Panc1 (cell line): ENCODE measurements at regions not wholly inside any gene's neighbourhood (a gene's known extent, or its start where the extent isn't known, plus 50 kb on each side); places are given as distances from the start of the nearest gene placed in this dataset.

Experiments
- ATAC-seq: fragments of 200-7000 bp; cut with Tn5 transposase; 2 replicates; pipeline ENCODE4 v1.9.1; 2020; ENCODE audit warnings: mild to moderate bottlenecking, moderate library complexity
- BruUV-seq: library from RNA; stranded (reverse); fragments of 400-500 nt; replicated peaks from 2 replicates; lab custom pipeline; 2021; lab: Mats Ljungman, UMichigan
- CTCF ChIA-PET: fragments of 300-600 bp; sonication (Branson Sonifier 250); formaldehyde crosslinking; loops from one replicate; lab custom pipeline; 2022; ENCODE audit warnings: antibody characterized with exemption; lab: Charles Lee
- POLR2A ChIA-PET: fragments of 300-600 bp; sonication (Branson Sonifier 250); formaldehyde crosslinking; loops from one replicate; lab custom pipeline; 2022; ENCODE audit warnings: antibody characterized with exemption; lab: Charles Lee
- DNase-seq: peaks from one replicate; pipeline ENCODE4 v3.0.0-alpha.2; 2010; ENCODE audit warnings: low read depth, low spot score
- H3K27ac ChIP-seq: 2 replicates; pipeline ENCODE4 v1.5.1; 2011; ENCODE audit warnings: mild to moderate bottlenecking, low read length, inconsistent platforms
- H3K27me3 ChIP-seq: fragments of 200-500 bp; sonication (Bioruptor generic); 2 replicates; pipeline ENCODE4 v1.6.0; 2014; ENCODE audit warnings: low read length, inconsistent platforms; ENCODE audit not compliant: control insufficient read depth, insufficient read depth
- H3K36me3 ChIP-seq: fragments of 200-500 bp; sonication (Bioruptor generic); 2 replicates; pipeline ENCODE4 v1.5.1; 2014; ENCODE audit warnings: inconsistent platforms, mild to moderate bottlenecking, low read length, moderate library complexity; ENCODE audit not compliant: control insufficient read depth, insufficient read depth
- H3K4me1 ChIP-seq: 2 replicates; pipeline ENCODE4 v1.5.1; 2011; ENCODE audit warnings: inconsistent platforms, mild to moderate bottlenecking, low read length, moderate library complexity; ENCODE audit not compliant: control insufficient read depth, insufficient read depth
- H3K4me3 ChIP-seq, 2 experiments: 2 replicates each; pipeline ENCODE4 v1.5.1; 2011 to 2012; ENCODE audit warnings: low read depth in 2 of 2, low read length in 2 of 2, mild to moderate bottlenecking in 2 of 2, inconsistent platforms in 1 of 2, moderate library complexity in 1 of 2
- H3K9me3 ChIP-seq: fragments of 200-500 bp; sonication (Bioruptor generic); 2 replicates; pipeline ENCODE4 v1.5.1; 2014; ENCODE audit warnings: low read depth, mild to moderate bottlenecking, inconsistent platforms, low read length, moderate library complexity; ENCODE audit not compliant: control insufficient read depth, insufficient read depth
- POLR2AphosphoS5 ChIP-seq: IDR thresholded peaks from 2 replicates; pipeline ENCODE4 v1.6.1; 2012; ENCODE audit warnings: mild to moderate bottlenecking, low read depth, low read length, moderate library complexity
- SIN3A ChIP-seq: IDR thresholded peaks from 2 replicates; pipeline ENCODE4 v1.6.1; 2012; ENCODE audit warnings: low read depth, mild to moderate bottlenecking, low read length, moderate library complexity, borderline replicate concordance; ENCODE audit not compliant: insufficient read depth
- TCF7L2 ChIP-seq: IDR thresholded peaks from 2 replicates; pipeline ENCODE4 v1.6.1; 2011; ENCODE audit warnings: mild to moderate bottlenecking, low read depth, low read length, inconsistent platforms
- in situ Hi-C: cut with HindIII; loops from 2 replicates; pipeline ENCODE4 v1.10.0; 2016; ENCODE audit warnings: low sequenced_read_pairs, low pct_unique_long_range_greater_than_20kb
- intact Hi-C: fragments of 100-400 bp; cut with micrococcal nuclease; formaldehyde crosslinking; loops from one replicate; pipeline ENCODE4 v1.10.0; 2022; ENCODE audit not compliant: unreplicated experiment
- TF ChIP-seq, protein P1 (sequence below): fragments of 450-650 bp; IDR thresholded peaks from 2 replicates; pipeline ENCODE4 v1.5.1; 2017; ENCODE audit warnings: mild to moderate bottlenecking
- TF ChIP-seq, protein P2 (sequence below), 2 experiments: IDR thresholded peaks; 2 replicates each; pipeline ENCODE4 v1.6.1; 2011 to 2012; ENCODE audit warnings: low read depth in 2 of 2, control low read depth in 1 of 2, low read length in 1 of 2, mild to moderate bottlenecking in 1 of 2, moderate library complexity in 1 of 2; ENCODE audit not compliant: insufficient read depth in 1 of 2

DNA sequence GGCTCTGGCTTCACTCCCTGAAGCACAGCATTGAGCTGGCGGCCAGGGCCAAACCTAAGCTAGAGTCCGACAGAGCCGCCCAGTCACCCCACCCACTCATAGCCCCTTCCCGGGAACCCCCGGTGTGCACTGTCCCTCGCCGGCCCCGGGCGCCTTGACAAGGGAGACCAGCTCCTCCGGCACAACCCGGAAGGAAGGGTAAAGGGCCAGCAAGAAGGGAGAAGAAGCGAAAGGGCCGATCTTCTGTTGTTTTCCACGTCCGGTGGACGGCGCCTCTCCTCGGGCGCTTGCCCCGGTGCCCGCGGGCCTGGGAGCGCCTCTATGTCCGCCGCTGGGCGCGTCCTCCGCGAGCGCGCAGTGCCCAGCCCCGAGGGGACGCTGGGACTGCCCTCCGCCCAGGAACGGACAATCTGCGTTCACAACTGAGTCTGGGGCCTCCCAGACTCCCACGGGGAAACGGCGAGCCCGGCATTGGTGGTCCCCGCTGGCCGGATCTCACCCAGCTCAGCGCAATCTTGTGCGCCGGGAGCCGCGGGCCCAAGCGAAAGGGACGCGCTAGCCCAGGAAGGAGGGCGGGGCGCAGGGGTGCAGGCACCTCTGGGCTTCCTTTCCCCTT is 172.5 kb upstream of the MIR17HG start:
- no peaks in the 10 kb centered on the region for H3K4me1 ChIP-seq
- in situ Hi-C loops, result no loop called here
- no TSS peak for BruUV-seq
- H3K36me3 ChIP-seq, result no peaks in the 10 kb centered on the region
- no peak for ATAC-seq
- no peak overlapping the region for H3K4me3 ChIP-seq
- no peak overlapping the region for H3K27ac ChIP-seq
- TF ChIP-seq TCF7L2, result no peak
- no peak for TF ChIP-seq SIN3A
- TF ChIP-seq, protein P1, sequence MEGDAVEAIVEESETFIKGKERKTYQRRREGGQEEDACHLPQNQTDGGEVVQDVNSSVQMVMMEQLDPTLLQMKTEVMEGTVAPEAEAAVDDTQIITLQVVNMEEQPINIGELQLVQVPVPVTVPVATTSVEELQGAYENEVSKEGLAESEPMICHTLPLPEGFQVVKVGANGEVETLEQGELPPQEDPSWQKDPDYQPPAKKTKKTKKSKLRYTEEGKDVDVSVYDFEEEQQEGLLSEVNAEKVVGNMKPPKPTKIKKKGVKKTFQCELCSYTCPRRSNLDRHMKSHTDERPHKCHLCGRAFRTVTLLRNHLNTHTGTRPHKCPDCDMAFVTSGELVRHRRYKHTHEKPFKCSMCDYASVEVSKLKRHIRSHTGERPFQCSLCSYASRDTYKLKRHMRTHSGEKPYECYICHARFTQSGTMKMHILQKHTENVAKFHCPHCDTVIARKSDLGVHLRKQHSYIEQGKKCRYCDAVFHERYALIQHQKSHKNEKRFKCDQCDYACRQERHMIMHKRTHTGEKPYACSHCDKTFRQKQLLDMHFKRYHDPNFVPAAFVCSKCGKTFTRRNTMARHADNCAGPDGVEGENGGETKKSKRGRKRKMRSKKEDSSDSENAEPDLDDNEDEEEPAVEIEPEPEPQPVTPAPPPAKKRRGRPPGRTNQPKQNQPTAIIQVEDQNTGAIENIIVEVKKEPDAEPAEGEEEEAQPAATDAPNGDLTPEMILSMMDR, result no peak
- no peak for TF ChIP-seq POLR2AphosphoS5
- TF ChIP-seq, protein P2, sequence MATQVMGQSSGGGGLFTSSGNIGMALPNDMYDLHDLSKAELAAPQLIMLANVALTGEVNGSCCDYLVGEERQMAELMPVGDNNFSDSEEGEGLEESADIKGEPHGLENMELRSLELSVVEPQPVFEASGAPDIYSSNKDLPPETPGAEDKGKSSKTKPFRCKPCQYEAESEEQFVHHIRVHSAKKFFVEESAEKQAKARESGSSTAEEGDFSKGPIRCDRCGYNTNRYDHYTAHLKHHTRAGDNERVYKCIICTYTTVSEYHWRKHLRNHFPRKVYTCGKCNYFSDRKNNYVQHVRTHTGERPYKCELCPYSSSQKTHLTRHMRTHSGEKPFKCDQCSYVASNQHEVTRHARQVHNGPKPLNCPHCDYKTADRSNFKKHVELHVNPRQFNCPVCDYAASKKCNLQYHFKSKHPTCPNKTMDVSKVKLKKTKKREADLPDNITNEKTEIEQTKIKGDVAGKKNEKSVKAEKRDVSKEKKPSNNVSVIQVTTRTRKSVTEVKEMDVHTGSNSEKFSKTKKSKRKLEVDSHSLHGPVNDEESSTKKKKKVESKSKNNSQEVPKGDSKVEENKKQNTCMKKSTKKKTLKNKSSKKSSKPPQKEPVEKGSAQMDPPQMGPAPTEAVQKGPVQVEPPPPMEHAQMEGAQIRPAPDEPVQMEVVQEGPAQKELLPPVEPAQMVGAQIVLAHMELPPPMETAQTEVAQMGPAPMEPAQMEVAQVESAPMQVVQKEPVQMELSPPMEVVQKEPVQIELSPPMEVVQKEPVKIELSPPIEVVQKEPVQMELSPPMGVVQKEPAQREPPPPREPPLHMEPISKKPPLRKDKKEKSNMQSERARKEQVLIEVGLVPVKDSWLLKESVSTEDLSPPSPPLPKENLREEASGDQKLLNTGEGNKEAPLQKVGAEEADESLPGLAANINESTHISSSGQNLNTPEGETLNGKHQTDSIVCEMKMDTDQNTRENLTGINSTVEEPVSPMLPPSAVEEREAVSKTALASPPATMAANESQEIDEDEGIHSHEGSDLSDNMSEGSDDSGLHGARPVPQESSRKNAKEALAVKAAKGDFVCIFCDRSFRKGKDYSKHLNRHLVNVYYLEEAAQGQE (IDR thresholded peaks at IDR 0.05; ENCODE audit: insufficient read depth in 1 of 2, low read depth in 2 of 2, low read length in 1 of 2), result no peak
- ChIA-PET POLR2A (no interaction called here), CTCF (no interaction called here)
- no peaks in the 10 kb centered on the region for H3K27me3 ChIP-seq
- no peaks in the 10 kb centered on the region for H3K9me3 ChIP-seq
- DNase-seq, result no peak
- intact Hi-C loops, result no loop called here

DNA sequence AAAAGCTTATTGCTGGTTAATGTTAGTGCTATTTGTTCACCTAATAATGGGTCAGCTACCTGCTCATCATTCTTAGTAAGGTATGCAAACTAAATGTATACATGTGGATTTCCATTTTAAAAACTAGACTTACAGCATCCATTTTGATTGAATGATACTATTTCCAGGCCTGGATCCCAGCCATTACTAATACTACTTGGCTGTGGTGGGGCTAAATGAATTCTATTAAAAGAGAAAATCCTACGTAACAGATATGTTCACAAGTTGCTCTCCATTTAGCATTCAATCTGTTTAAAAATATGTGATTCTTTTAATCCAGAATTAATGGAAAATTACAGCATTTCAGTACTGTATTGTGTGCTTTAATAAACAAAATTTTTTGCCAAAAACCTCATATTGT is 169.4 kb upstream of the MIR17HG start:
- H3K36me3 ChIP-seq, result no peaks in the 10 kb centered on the region
- POLR2A ChIA-PET, result no interaction called here
- no peak for ATAC-seq
- no peak for DNase-seq
- H3K4me1 ChIP-seq, result no peaks in the 10 kb centered on the region
- H3K27me3 ChIP-seq, result no peaks in the 10 kb centered on the region
- no peak for TF ChIP-seq TCF7L2
- TF ChIP-seq SIN3A, result no peak
- TF ChIP-seq POLR2AphosphoS5, result no peak
- TF ChIP-seq, protein P2 (IDR thresholded peaks at IDR 0.05; ENCODE audit: insufficient read depth in 1 of 2, low read depth in 2 of 2, low read length in 1 of 2), result no peak
- TF ChIP-seq, protein P1, result no peak
- no TSS peak for BruUV-seq
- no peaks in the 10 kb centered on the region for H3K9me3 ChIP-seq
- CTCF ChIA-PET, result no interaction called here
- intact Hi-C loops, result no loop called here
- in situ Hi-C loops, result no loop called here
- H3K4me3 ChIP-seq, result no peak overlapping the region
- no peak overlapping the region for H3K27ac ChIP-seq
